ENCODE measurements at regions not wholly inside any gene's neighbourhood (a gene's known extent, or its start where the extent isn't known, plus 50 kb on each side); places are given as distances from the start of the nearest gene placed in this dataset.

DNA sequence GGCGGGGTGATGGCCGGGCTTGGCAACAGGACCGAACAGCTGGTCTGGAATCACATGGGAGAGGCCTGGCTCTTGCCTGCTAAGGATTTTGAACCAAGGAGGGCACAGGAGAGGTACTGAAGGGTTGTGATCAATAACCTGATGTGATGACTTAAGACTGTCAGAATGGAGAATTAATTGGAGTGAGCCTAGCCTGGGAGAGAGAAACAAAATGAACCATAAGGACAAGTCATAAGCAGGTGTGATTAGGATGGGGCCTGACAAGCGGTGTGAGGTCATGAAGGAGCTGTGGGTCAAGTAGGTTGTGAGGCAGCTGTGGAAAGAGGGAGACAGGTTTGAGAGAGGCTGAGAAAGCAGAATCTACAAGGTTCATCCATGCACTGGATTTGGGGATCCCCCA is 104.6 kb downstream of the MED10 start:
- TF ChIP-seq POLR2A (IDR thresholded peaks at IDR 0.05; ENCODE audit: low read depth, low read length) (no peak), POLR2AphosphoS5 (IDR thresholded peaks at IDR 0.05; ENCODE audit: insufficient read depth, low read depth, low read length) (no peak), GATA2 (IDR thresholded peaks at IDR 0.05; ENCODE audit: insufficient read depth, insufficient read length, low read depth, low read length) (no peak), JUN (IDR thresholded peaks at IDR 0.05; ENCODE audit: borderline replicate concordance, insufficient read depth, insufficient read length, low read depth) (no peak), EZH2 (IDR thresholded peaks at IDR 0.05; ENCODE audit: borderline replicate concordance, low read depth, low read length, severe bottlenecking) (no peak)
- TF ChIP-seq, protein P1, sequence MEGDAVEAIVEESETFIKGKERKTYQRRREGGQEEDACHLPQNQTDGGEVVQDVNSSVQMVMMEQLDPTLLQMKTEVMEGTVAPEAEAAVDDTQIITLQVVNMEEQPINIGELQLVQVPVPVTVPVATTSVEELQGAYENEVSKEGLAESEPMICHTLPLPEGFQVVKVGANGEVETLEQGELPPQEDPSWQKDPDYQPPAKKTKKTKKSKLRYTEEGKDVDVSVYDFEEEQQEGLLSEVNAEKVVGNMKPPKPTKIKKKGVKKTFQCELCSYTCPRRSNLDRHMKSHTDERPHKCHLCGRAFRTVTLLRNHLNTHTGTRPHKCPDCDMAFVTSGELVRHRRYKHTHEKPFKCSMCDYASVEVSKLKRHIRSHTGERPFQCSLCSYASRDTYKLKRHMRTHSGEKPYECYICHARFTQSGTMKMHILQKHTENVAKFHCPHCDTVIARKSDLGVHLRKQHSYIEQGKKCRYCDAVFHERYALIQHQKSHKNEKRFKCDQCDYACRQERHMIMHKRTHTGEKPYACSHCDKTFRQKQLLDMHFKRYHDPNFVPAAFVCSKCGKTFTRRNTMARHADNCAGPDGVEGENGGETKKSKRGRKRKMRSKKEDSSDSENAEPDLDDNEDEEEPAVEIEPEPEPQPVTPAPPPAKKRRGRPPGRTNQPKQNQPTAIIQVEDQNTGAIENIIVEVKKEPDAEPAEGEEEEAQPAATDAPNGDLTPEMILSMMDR (IDR thresholded peaks at IDR 0.05; ENCODE audit: extremely low read depth in 1 of 2, insufficient read depth in 1 of 2, low read depth in 1 of 2, low read length in 2 of 2), result no peak
